HepG2 (cell line): ENCODE measurements at regions not wholly inside any gene's neighbourhood (a gene's known extent, or its start where the extent isn't known, plus 50 kb on each side); places are given as distances from the start of the nearest gene placed in this dataset.

Experiments
- PRDM10 ChIP-seq: sonication (generic); formaldehyde crosslinking; IDR thresholded peaks from 2 replicates; pipeline ENCODE4 v1.4.0; 2020; ENCODE audit warnings: low read depth, missing genetic modification reagents

GRCh38 chr9:69993110-69993509 lies 50.5 kb upstream of the MAMDC2 start (continued):
- TF ChIP-seq PRDM10 (CRISPR knock-in tag): no peak
- TF ChIP-seq, all 625 proteins: peak for 0
